Right forelimb (tissue), 1 donor: ENCODE measurements at regions not wholly inside any gene's neighbourhood (a gene's known extent, or its start where the extent isn't known, plus 50 kb on each side); places are given as distances from the start of the nearest gene placed in this dataset.
"Not testable (repeated sequence)": the region's sequence is repeated elsewhere in the genome, so short reads cannot be mapped to it uniquely, and the experiment has no call there.

Source experiments
- DNase-seq: peaks from one replicate; pipeline ENCODE4 v3.0.0-alpha.2; 2018

GRCh38 chr17:54196751-54197150 is 374.0 kb downstream of the KIF2B start:
- DNase-seq: no peak

GRCh38 chr17:54201380-54201779 is 378.7 kb downstream of the KIF2B start:
- not testable (repeated sequence) for DNase-seq

- no peak for DNase-seq
Observed at GRCh38 chr17:54220829-54221228, 398.1 kb downstream of the KIF2B start.

GRCh38 chr17:54221499-54221898 is 398.8 kb downstream of the KIF2B start:
- DNase-seq: no peak

GRCh38 chr17:54235571-54235970 is 412.8 kb downstream of the KIF2B start:
- DNase-seq: no peak

- DNase-seq: no peak
Observed at GRCh38 chr17:54237911-54238515, 415.3 kb downstream of the KIF2B start.

- DNase-seq: no peak
Observed at GRCh38 chr17:54239291-54239690, 416.6 kb downstream of the KIF2B start.

- DNase-seq: no peak
Observed at GRCh38 chr17:54255696-54256095, 433.0 kb downstream of the KIF2B start.

- no peak for DNase-seq
Observed at GRCh38 chr17:54256401-54256929, 433.7 kb downstream of the KIF2B start.

GRCh38 chr17:54257440-54257839 is 434.7 kb downstream of the KIF2B start:
- no peak for DNase-seq

- no peak for DNase-seq
Observed at GRCh38 chr17:54259476-54259875, 436.7 kb downstream of the KIF2B start.

GRCh38 chr17:54261465-54261864 is 438.7 kb downstream of the KIF2B start:
- no peak for DNase-seq

- DNase-seq: no peak
Observed at GRCh38 chr17:54269881-54270280, 447.2 kb downstream of the KIF2B start.

GRCh38 chr17:54270499-54270898 is 447.8 kb downstream of the KIF2B start:
- DNase-seq: no peak

GRCh38 chr17:54277868-54278267 is 455.1 kb downstream of the KIF2B start:
- no peak for DNase-seq

GRCh38 chr17:54280741-54281140 is 458.0 kb downstream of the KIF2B start:
- DNase-seq: no peak

- no peak for DNase-seq
Observed at GRCh38 chr17:54282886-54283285, 460.2 kb downstream of the KIF2B start.

GRCh38 chr17:54307351-54307750 is 484.6 kb downstream of the KIF2B start:
- DNase-seq: no peak

GRCh38 chr17:54324813-54325212 is 502.1 kb downstream of the KIF2B start:
- DNase-seq: no peak

GRCh38 chr17:54339731-54340130 is 517.0 kb downstream of the KIF2B start:
- no peak for DNase-seq

- no peak for DNase-seq
Observed at GRCh38 chr17:54347495-54347894, 524.8 kb downstream of the KIF2B start.

- DNase-seq: no peak
Observed at GRCh38 chr17:54348234-54348633, 525.5 kb downstream of the KIF2B start.

- DNase-seq: no peak
Observed at GRCh38 chr17:54353789-54354525, 531.2 kb downstream of the KIF2B start.

- not testable (repeated sequence) for DNase-seq
Observed at GRCh38 chr17:54361073-54361472, 538.3 kb downstream of the KIF2B start.
